ENCODE measurements at regions not wholly inside any gene's neighbourhood (a gene's known extent, or its start where the extent isn't known, plus 50 kb on each side); places are given as distances from the start of the nearest gene placed in this dataset.
"Not testable (repeated sequence)": the region's sequence is repeated elsewhere in the genome, so short reads cannot be mapped to it uniquely, and the experiment has no call there.

- H3K27ac ChIP-seq: no peak overlapping the region
- WGBS, 10 experiments: 39 to 96% (median 77%) methylated on average over 3 to 5 of the region's 5 CpGs; no CpG with 5 or more reads in 1 of the 10 experiments
- in situ Hi-C loops (cut with MboI; ENCODE audit: low pct_unique_long_range_greater_than_20kb in 2 of 9, low sequenced_read_pairs in 9 of 9, unreplicated experiment in 9 of 9): loop anchor here in 1 of 9 experiments (25.0 kb wide), 1 partner anchor 210 kb away; no protein-coding TSS in a partner anchor
Measured at GRCh38 chr13:23021906-23022305, 158.9 kb upstream of the SGCG start.

GRCh38 chr13:23022704-23023103, 158.1 kb upstream of the SGCG start:
- in situ Hi-C loops (cut with MboI; ENCODE audit: low pct_unique_long_range_greater_than_20kb in 2 of 9, low sequenced_read_pairs in 9 of 9, unreplicated experiment in 9 of 9): loop anchor here in 1 of 9 experiments (25.0 kb wide), 1 partner anchor 210 kb away; no protein-coding TSS in a partner anchor
- Histone ChIP-seq H3K27ac (no peak overlapping the region), H3K4me1 (replicated peaks in 1 of 2) (peaks cover 0 to 8% of the 10 kb centered on the region in 2 donors), H3K4me3 (no peak overlapping the region)
- WGBS, 10 experiments: 57 to 100% (median 93%) methylated on average over 2 to 7 of the region's 7 CpGs; no CpG with 5 or more reads in 1 of the 10 experiments
- ATAC-seq (replicated peaks in 6 of 8): no peak

More at GRCh38 chr13:23021906-23022305, 158.9 kb upstream of the SGCG start:
- Histone ChIP-seq H3K4me1 (replicated peaks in 1 of 2) (peaks cover 0 to 8% of the 10 kb centered on the region in 2 donors), H3K4me3 (no peak overlapping the region)
- ATAC-seq (replicated peaks in 6 of 8): peak in 4 of 8 experiments; percentile 28 to 49 (median 48)

- in situ Hi-C loops (cut with MboI; ENCODE audit: low pct_unique_long_range_greater_than_20kb in 2 of 9, low sequenced_read_pairs in 9 of 9, unreplicated experiment in 9 of 9): no loop called here
- H3K4me1 ChIP-seq (replicated peaks in 1 of 2): peaks cover 0 to 8% of the 10 kb centered on the region in 2 donors
- peak in 7 of 8 experiments; percentile 41 to 97 (median 76) for ATAC-seq (replicated peaks in 6 of 8)
- no peak overlapping the region for H3K27ac ChIP-seq
- WGBS, 10 experiments: 14 to 100% (median 79%) methylated on average over 2 to 5 of the region's 5 CpGs; no CpG with 5 or more reads in 1 of the 10 experiments
- H3K4me3 ChIP-seq: no peak overlapping the region
Measured at GRCh38 chr13:23025864-23026608, 154.7 kb upstream of the SGCG start.

GRCh38 chr13:23039266-23039935, 141.4 kb upstream of the SGCG start:
- in situ Hi-C loops (cut with MboI; ENCODE audit: low pct_unique_long_range_greater_than_20kb in 2 of 9, low sequenced_read_pairs in 9 of 9, unreplicated experiment in 9 of 9): no loop called here
- no peak overlapping the region for H3K27ac ChIP-seq
- no peaks in the 10 kb centered on the region for H3K4me1 ChIP-seq (replicated peaks in 1 of 2)
- H3K4me3 ChIP-seq: no peak overlapping the region
- 3 to 100% (median 87%) methylated on average over 1 to 3 of the region's 3 CpGs for WGBS, 10 experiments
- ATAC-seq (replicated peaks in 6 of 8): no peak

- H3K4me1 ChIP-seq (replicated peaks in 1 of 2): no peaks in the 10 kb centered on the region
- ATAC-seq (replicated peaks in 6 of 8): no peak
- H3K27ac ChIP-seq: no peak overlapping the region
- in situ Hi-C loops (cut with MboI; ENCODE audit: low pct_unique_long_range_greater_than_20kb in 2 of 9, low sequenced_read_pairs in 9 of 9, unreplicated experiment in 9 of 9): no loop called here
- WGBS, 10 experiments: 53 to 100% (median 92%) methylated on average over 1 to 2 of the region's 2 CpGs; no CpG with 5 or more reads in 1 of the 10 experiments
- no peak overlapping the region for H3K4me3 ChIP-seq
Measured at GRCh38 chr13:23042181-23042580, 138.6 kb upstream of the SGCG start.

GRCh38 chr13:23044906-23045305, 135.9 kb upstream of the SGCG start:
- 17 to 100% (median 92%) methylated on average over 1 of the region's 1 CpG; no CpG with 5 or more reads in 6 of the 10 experiments for WGBS, 10 experiments
- in situ Hi-C loops (cut with MboI; ENCODE audit: low pct_unique_long_range_greater_than_20kb in 2 of 9, low sequenced_read_pairs in 9 of 9, unreplicated experiment in 9 of 9): no loop called here

GRCh38 chr13:23050126-23050525, 130.7 kb upstream of the SGCG start:
- in situ Hi-C loops (cut with MboI; ENCODE audit: low pct_unique_long_range_greater_than_20kb in 2 of 9, low sequenced_read_pairs in 9 of 9, unreplicated experiment in 9 of 9): no loop called here
- H3K4me3 ChIP-seq: no peak overlapping the region
- no peak for ATAC-seq (replicated peaks in 6 of 8)
- peaks cover 0 to 4% of the 10 kb centered on the region in 2 donors for H3K4me1 ChIP-seq (replicated peaks in 1 of 2)
- H3K27ac ChIP-seq: no peak overlapping the region
- WGBS, 10 experiments: 6 to 100% (median 20%) methylated on average over 1 to 3 of the region's 3 CpGs; no CpG with 5 or more reads in 2 of the 10 experiments

More at GRCh38 chr13:23044906-23045305, 135.9 kb upstream of the SGCG start:
- no peaks in the 10 kb centered on the region for H3K4me1 ChIP-seq (replicated peaks in 1 of 2)
- no peak for ATAC-seq (replicated peaks in 6 of 8)
- no peak overlapping the region for H3K4me3 ChIP-seq
- H3K27ac ChIP-seq: no peak overlapping the region

- H3K4me3 ChIP-seq; in situ Hi-C loops (cut with MboI; ENCODE audit: low pct_unique_long_range_greater_than_20kb in 2 of 9, low sequenced_read_pairs in 9 of 9, unreplicated experiment in 9 of 9); H3K4me1 ChIP-seq (replicated peaks in 1 of 2); ATAC-seq (replicated peaks in 6 of 8); H3K27ac ChIP-seq: not testable (repeated sequence)
- 38 to 81% (median 61%) methylated on average over 3 to 5 of the region's 5 CpGs for WGBS, 10 experiments
Measured at GRCh38 chr13:23053711-23054110, 127.1 kb upstream of the SGCG start.

GRCh38 chr13:23059173-23059572, 121.6 kb upstream of the SGCG start:
- in situ Hi-C loops (cut with MboI; ENCODE audit: low pct_unique_long_range_greater_than_20kb in 2 of 9, low sequenced_read_pairs in 9 of 9, unreplicated experiment in 9 of 9): no loop called here
- no peak overlapping the region for H3K4me3 ChIP-seq
- no peak for ATAC-seq (replicated peaks in 6 of 8)
- H3K27ac ChIP-seq: no peak overlapping the region
- no peaks in the 10 kb centered on the region for H3K4me1 ChIP-seq (replicated peaks in 1 of 2)

- 81 to 100% (median 92%) methylated on average over 1 of the region's 1 CpG; no CpG with 5 or more reads in 5 of the 10 experiments for WGBS, 10 experiments
- Histone ChIP-seq H3K4me3 (no peak overlapping the region), H3K4me1 (replicated peaks in 1 of 2) (no peaks in the 10 kb centered on the region), H3K27ac (no peak overlapping the region)
- ATAC-seq (replicated peaks in 6 of 8): peak in 2 of 8 experiments; percentile 52 to 61
- in situ Hi-C loops (cut with MboI; ENCODE audit: low pct_unique_long_range_greater_than_20kb in 2 of 9, low sequenced_read_pairs in 9 of 9, unreplicated experiment in 9 of 9): no loop called here
Measured at GRCh38 chr13:23060959-23061358, 119.8 kb upstream of the SGCG start.

- in situ Hi-C loops (cut with MboI; ENCODE audit: low pct_unique_long_range_greater_than_20kb in 2 of 9, low sequenced_read_pairs in 9 of 9, unreplicated experiment in 9 of 9): no loop called here
- no peak overlapping the region for H3K4me3 ChIP-seq
- no peak overlapping the region for H3K27ac ChIP-seq
- ATAC-seq (replicated peaks in 6 of 8): no peak
- 45 to 93% (median 91%) methylated on average over 2 to 5 of the region's 5 CpGs; no CpG with 5 or more reads in 1 of the 10 experiments for WGBS, 10 experiments
- H3K4me1 ChIP-seq (replicated peaks in 1 of 2): no peaks in the 10 kb centered on the region
Measured at GRCh38 chr13:23067129-23067528, 113.7 kb upstream of the SGCG start.

- in situ Hi-C loops (cut with MboI; ENCODE audit: low pct_unique_long_range_greater_than_20kb in 2 of 9, low sequenced_read_pairs in 9 of 9, unreplicated experiment in 9 of 9): no loop called here
- 0 to 100% (median 9%) methylated on average over 1 of the region's 1 CpG; no CpG with 5 or more reads in 3 of the 10 experiments for WGBS, 10 experiments
- Histone ChIP-seq H3K4me1 (replicated peaks in 1 of 2) (no peaks in the 10 kb centered on the region), H3K27ac (no peak overlapping the region), H3K4me3 (no peak overlapping the region)
- no peak for ATAC-seq (replicated peaks in 6 of 8)
Measured at GRCh38 chr13:23069566-23069965, 111.2 kb upstream of the SGCG start.

GRCh38 chr13:23074075-23074828, 106.5 kb upstream of the SGCG start:
- Histone ChIP-seq H3K27ac (no peak overlapping the region), H3K4me1 (replicated peaks in 1 of 2) (no peaks in the 10 kb centered on the region), H3K4me3 (no peak overlapping the region)
- WGBS, 10 experiments: 28 to 90% (median 60%) methylated on average over 1 to 5 of the region's 5 CpGs
- ATAC-seq (replicated peaks in 6 of 8): no peak
- in situ Hi-C loops (cut with MboI; ENCODE audit: low pct_unique_long_range_greater_than_20kb in 2 of 9, low sequenced_read_pairs in 9 of 9, unreplicated experiment in 9 of 9): no loop called here

Measured in motor neuron (in vitro differentiated cells).